ENCODE measurements at regions not wholly inside any gene's neighbourhood (a gene's known extent, or its start where the extent isn't known, plus 50 kb on each side); places are given as distances from the start of the nearest gene placed in this dataset.

DNA sequence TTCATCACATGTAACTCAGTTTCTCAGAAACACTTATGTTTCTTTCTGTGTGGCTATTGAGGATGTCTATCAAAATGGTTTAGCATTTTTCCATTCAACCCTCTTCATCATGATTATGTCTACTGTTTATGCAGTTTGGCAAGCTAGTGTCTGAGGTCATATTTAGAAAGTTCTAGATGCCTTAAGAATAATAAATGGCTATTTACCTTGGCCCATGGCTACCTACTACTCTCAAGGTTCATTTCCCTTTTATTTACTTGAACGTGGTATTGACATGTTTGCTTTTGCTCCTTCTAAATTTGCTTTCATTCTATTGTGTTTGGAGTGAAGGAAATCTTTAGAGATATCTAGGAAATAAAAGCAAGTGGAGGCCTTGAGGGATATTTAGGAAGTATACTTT, 193.7 kb upstream of the OLFM3 start:
- no peak overlapping the region for H3K4me3 Mint-ChIP-seq
- no peaks in the 10 kb centered on the region for H3K36me3 ChIP-seq (ENCODE audit: insufficient read depth, low read length)
- no peaks in the 10 kb centered on the region for H3K4me1 ChIP-seq (ENCODE audit: insufficient read depth, low read length)
- DNase-seq = no peak
- no peak overlapping the region for H3K4me3 ChIP-seq (ENCODE audit: low read length in 2 of 2)
- intact Hi-C loops (cut with micrococcal nuclease) = no loop called here
- H3K36me3 Mint-ChIP-seq = no peaks in the 10 kb centered on the region
- H3K27ac ChIP-seq (ENCODE audit: low read depth, low read length) = no peak overlapping the region
- no peaks in the 10 kb centered on the region for H3K27me3 Mint-ChIP-seq
- H3K27me3 ChIP-seq (ENCODE audit: insufficient read depth, low read length) = no peaks in the 10 kb centered on the region
- H3K9me3 Mint-ChIP-seq = peaks cover 0 to 4% (median 2%) of the 10 kb centered on the region in 8 donors
- CTCF ChIA-PET (ENCODE audit: partially characterized antibody) = no interaction called here
- no peaks in the 10 kb centered on the region for H3K4me1 Mint-ChIP-seq
- H3K27ac Mint-ChIP-seq = no peak overlapping the region
- no peaks in the 10 kb centered on the region for H3K9me3 ChIP-seq (ENCODE audit: control insufficient read depth in 1 of 2, low read length in 2 of 2)
- POLR2A ChIA-PET (ENCODE audit: partially characterized antibody) = no interaction called here

DNA sequence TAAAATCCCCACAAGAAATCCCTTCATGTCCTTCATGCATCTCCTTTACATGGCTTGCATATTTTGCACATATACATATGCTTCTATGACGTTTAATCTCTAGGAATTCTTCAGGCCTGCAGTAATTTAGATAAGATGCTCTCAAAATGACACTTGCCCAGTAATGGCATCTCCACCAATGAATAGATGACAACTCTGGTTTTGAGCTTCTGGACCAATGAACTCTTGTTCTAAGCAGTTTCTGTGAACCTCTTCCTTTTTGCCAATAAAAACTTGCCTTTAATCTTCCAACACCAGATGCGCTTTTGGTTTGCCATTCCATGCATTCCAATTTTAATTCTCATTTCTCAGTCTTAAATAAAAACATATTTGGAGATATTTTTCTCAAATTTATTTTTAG, 189.8 kb upstream of the OLFM3 start:
- Mint-ChIP-seq H3K36me3 (no peaks in the 10 kb centered on the region), H3K4me3 (no peak overlapping the region), H3K4me1 (no peaks in the 10 kb centered on the region), H3K27ac (no peak overlapping the region), H3K27me3 (no peaks in the 10 kb centered on the region), H3K9me3 (peaks cover 0 to 4% (median 0%) of the 10 kb centered on the region in 8 donors)
- Histone ChIP-seq H3K27me3 (ENCODE audit: insufficient read depth, low read length) (no peaks in the 10 kb centered on the region), H3K36me3 (ENCODE audit: insufficient read depth, low read length) (no peaks in the 10 kb centered on the region), H3K27ac (ENCODE audit: low read depth, low read length) (no peak overlapping the region), H3K4me1 (ENCODE audit: insufficient read depth, low read length) (no peaks in the 10 kb centered on the region), H3K9me3 (ENCODE audit: control insufficient read depth in 1 of 2, low read length in 2 of 2) (no peaks in the 10 kb centered on the region), H3K4me3 (ENCODE audit: low read length in 2 of 2) (no peak overlapping the region)
- intact Hi-C loops (cut with micrococcal nuclease) = no loop called here
- ChIA-PET POLR2A (ENCODE audit: partially characterized antibody) (no interaction called here), CTCF (ENCODE audit: partially characterized antibody) (no interaction called here)
- DNase-seq = no peak

DNA sequence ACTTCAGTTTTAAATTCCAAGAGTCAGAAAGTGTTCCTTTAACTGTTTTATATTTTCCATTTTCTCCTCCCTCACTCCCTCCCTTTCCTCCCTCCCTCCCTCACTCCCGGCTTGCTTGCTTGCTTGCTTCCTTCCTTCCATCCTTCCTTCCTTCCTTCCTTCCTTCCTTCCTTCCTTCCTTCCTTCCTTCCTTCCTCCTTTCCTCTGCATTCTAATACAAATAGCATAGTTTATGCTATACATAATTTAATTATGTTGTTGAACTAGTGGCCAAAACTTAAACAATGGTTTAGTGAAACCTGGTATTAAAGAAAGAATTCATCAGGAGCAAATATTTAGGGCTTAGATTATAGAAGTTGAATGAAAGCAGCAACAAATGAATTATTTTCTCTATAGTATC, 188.5 kb upstream of the OLFM3 start:
- Histone ChIP-seq H3K27me3 (ENCODE audit: insufficient read depth, low read length) (no peaks in the 10 kb centered on the region), H3K9me3 (ENCODE audit: control insufficient read depth in 1 of 2, low read length in 2 of 2) (no peaks in the 10 kb centered on the region), H3K36me3 (ENCODE audit: insufficient read depth, low read length) (no peaks in the 10 kb centered on the region), H3K27ac (ENCODE audit: low read depth, low read length) (no peak overlapping the region), H3K4me3 (ENCODE audit: low read length in 2 of 2) (no peak overlapping the region), H3K4me1 (ENCODE audit: insufficient read depth, low read length) (no peaks in the 10 kb centered on the region)
- no peaks in the 10 kb centered on the region for H3K4me1 Mint-ChIP-seq
- no peak overlapping the region for H3K4me3 Mint-ChIP-seq
- no peaks in the 10 kb centered on the region for H3K27me3 Mint-ChIP-seq
- H3K27ac Mint-ChIP-seq = no peak overlapping the region
- peaks cover 0 to 4% (median 1%) of the 10 kb centered on the region in 8 donors for H3K9me3 Mint-ChIP-seq
- intact Hi-C loops (cut with micrococcal nuclease) = no loop called here
- ChIA-PET POLR2A (ENCODE audit: partially characterized antibody) (no interaction called here), CTCF (ENCODE audit: partially characterized antibody) (interaction anchor here (1.0 kb wide), 1 partner anchor 11 kb away, joined by 3 read pairs; no protein-coding TSS in a partner anchor)
- H3K36me3 Mint-ChIP-seq = no peaks in the 10 kb centered on the region
- no peak for DNase-seq

DNA sequence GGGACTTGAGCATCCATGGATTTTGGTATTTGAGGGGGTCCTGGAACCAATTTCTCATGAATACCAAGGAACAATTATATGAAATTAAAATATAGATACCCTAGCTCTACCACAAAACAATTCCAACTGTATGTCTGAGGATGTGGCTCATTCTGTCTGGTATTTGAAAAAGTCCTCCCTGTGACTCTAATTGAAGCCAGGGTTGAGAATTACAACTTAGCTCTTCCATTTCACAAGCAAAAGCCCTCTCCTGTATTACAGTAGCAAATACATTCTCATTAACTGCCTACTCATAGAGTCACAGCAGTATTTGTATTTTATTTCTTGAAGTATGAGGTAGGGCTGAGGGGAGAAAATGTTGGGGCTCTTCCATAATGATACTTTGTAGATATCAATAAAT, 187.8 kb upstream of the OLFM3 start:
- H3K9me3 ChIP-seq (ENCODE audit: control insufficient read depth in 1 of 2, low read length in 2 of 2) = no peaks in the 10 kb centered on the region
- intact Hi-C loops (cut with micrococcal nuclease) = no loop called here
- Mint-ChIP-seq H3K36me3 (no peaks in the 10 kb centered on the region), H3K4me3 (no peak overlapping the region), H3K27ac (no peak overlapping the region), H3K4me1 (no peaks in the 10 kb centered on the region), H3K27me3 (no peaks in the 10 kb centered on the region), H3K9me3 (peaks cover 0 to 4% (median 1%) of the 10 kb centered on the region in 8 donors)
- no peak overlapping the region for H3K4me3 ChIP-seq (ENCODE audit: low read length in 2 of 2)
- H3K36me3 ChIP-seq (ENCODE audit: insufficient read depth, low read length) = no peaks in the 10 kb centered on the region
- no peak for DNase-seq
- H3K27ac ChIP-seq (ENCODE audit: low read depth, low read length) = no peak overlapping the region
- no peaks in the 10 kb centered on the region for H3K27me3 ChIP-seq (ENCODE audit: insufficient read depth, low read length)
- no peaks in the 10 kb centered on the region for H3K4me1 ChIP-seq (ENCODE audit: insufficient read depth, low read length)
- CTCF ChIA-PET (ENCODE audit: partially characterized antibody) = no interaction called here
- POLR2A ChIA-PET (ENCODE audit: partially characterized antibody) = no interaction called here

DNA sequence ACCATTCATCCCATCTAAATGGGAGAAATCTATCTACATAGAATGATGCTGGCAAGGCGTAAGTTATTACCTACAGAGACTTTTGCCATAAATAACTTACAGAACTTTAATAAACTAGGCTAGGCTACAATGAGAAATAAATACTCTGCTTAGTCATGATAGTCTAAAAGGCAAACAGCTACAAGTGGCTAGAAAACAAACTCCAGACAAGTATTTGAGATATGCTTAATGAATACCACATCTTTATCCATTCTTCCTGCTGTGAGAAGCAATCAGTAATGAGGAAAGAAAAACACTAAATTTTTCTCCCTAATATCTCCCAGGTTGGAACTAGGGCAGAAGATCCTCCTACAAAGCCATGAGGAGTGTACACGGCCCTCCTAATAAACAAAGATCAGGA, 187.0 kb upstream of the OLFM3 start:
- H3K27me3 Mint-ChIP-seq = no peaks in the 10 kb centered on the region
- ChIA-PET POLR2A (ENCODE audit: partially characterized antibody) (no interaction called here), CTCF (ENCODE audit: partially characterized antibody) (no interaction called here)
- no peak overlapping the region for H3K27ac ChIP-seq (ENCODE audit: low read depth, low read length)
- H3K36me3 Mint-ChIP-seq = no peaks in the 10 kb centered on the region
- H3K4me3 ChIP-seq (ENCODE audit: low read length in 2 of 2) = no peak overlapping the region
- H3K4me1 ChIP-seq (ENCODE audit: insufficient read depth, low read length) = no peaks in the 10 kb centered on the region
- no peak for DNase-seq
- H3K27ac Mint-ChIP-seq = no peak overlapping the region
- no peaks in the 10 kb centered on the region for H3K9me3 ChIP-seq (ENCODE audit: control insufficient read depth in 1 of 2, low read length in 2 of 2)
- no peaks in the 10 kb centered on the region for H3K36me3 ChIP-seq (ENCODE audit: insufficient read depth, low read length)
- peaks cover 0 to 4% (median 0%) of the 10 kb centered on the region in 8 donors for H3K9me3 Mint-ChIP-seq
- intact Hi-C loops (cut with micrococcal nuclease) = no loop called here
- no peak overlapping the region for H3K4me3 Mint-ChIP-seq
- H3K27me3 ChIP-seq (ENCODE audit: insufficient read depth, low read length) = no peaks in the 10 kb centered on the region
- H3K4me1 Mint-ChIP-seq = no peaks in the 10 kb centered on the region

DNA sequence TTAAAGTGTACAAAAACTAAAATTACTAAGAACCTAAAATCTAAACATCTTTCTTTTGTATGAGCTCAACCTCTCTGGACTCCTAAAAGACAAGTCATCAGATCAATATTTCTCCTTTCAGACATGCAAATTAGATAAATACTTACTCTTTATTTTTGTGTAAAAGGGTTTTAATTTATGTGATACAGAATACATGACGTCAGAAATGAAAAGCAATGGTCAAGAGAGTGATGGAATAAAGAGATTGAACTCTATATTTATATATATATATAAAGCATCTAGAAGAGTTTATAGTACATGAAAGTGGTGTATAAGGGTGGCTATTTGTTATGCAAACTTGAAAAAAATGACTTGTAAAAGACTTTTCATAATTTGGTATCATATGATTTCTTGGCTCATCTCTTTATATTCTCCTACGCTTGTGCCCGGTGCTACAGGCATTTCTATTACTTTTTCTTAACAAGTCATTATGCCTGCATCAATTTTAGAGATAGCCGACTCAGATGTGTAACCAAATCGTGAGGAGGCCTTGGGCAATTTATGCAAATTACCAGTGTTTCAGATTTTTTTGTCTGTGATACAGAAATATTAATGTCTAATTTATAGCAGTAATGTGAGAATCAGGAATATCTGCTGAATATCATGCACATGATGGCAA, 186.0 kb upstream of the OLFM3 start:
- intact Hi-C loops (cut with micrococcal nuclease) = no loop called here
- H3K4me3 ChIP-seq (ENCODE audit: low read length in 2 of 2) = no peak overlapping the region
- H3K9me3 ChIP-seq (ENCODE audit: control insufficient read depth in 1 of 2, low read length in 2 of 2) = no peaks in the 10 kb centered on the region
- H3K36me3 ChIP-seq (ENCODE audit: insufficient read depth, low read length) = no peaks in the 10 kb centered on the region
- H3K4me1 ChIP-seq (ENCODE audit: insufficient read depth, low read length) = no peaks in the 10 kb centered on the region
- Mint-ChIP-seq H3K4me3 (no peak overlapping the region), H3K9me3 (peaks cover 0 to 7% (median 0%) of the 10 kb centered on the region in 8 donors), H3K27me3 (no peaks in the 10 kb centered on the region), H3K4me1 (no peaks in the 10 kb centered on the region), H3K36me3 (no peaks in the 10 kb centered on the region), H3K27ac (no peak overlapping the region)
- ChIA-PET CTCF (ENCODE audit: partially characterized antibody) (no interaction called here), POLR2A (ENCODE audit: partially characterized antibody) (no interaction called here)
- H3K27me3 ChIP-seq (ENCODE audit: insufficient read depth, low read length) = no peaks in the 10 kb centered on the region
- H3K27ac ChIP-seq (ENCODE audit: low read depth, low read length) = no peak overlapping the region
- DNase-seq = no peak

DNA sequence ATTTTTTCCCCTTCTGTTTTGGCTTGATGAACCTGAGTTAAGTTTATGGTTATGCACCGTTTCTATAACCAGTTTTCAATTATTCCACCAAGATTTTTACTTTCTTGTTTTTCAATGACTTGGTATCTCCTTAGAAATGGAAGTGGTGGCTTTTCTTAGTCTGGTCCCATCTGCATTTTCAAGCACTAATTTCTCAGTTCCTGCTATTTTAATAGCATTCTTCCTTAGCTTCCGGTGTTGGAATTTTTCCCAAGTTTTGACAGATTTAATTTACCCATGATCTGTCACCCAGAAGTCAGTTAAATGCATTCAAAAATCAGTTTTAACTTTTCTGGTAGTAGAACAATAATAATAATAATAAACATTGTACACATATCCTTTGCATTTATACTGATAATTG, 184.6 kb upstream of the OLFM3 start:
- no peak overlapping the region for H3K4me3 Mint-ChIP-seq
- peaks cover 0 to 3% (median 0%) of the 10 kb centered on the region in 8 donors for H3K9me3 Mint-ChIP-seq
- H3K36me3 ChIP-seq (ENCODE audit: insufficient read depth, low read length) = no peaks in the 10 kb centered on the region
- no peak overlapping the region for H3K27ac Mint-ChIP-seq
- H3K9me3 ChIP-seq (ENCODE audit: control insufficient read depth in 1 of 2, low read length in 2 of 2) = no peaks in the 10 kb centered on the region
- H3K27me3 ChIP-seq (ENCODE audit: insufficient read depth, low read length) = no peaks in the 10 kb centered on the region
- H3K4me3 ChIP-seq (ENCODE audit: low read length in 2 of 2) = no peak overlapping the region
- no peaks in the 10 kb centered on the region for H3K27me3 Mint-ChIP-seq
- H3K4me1 ChIP-seq (ENCODE audit: insufficient read depth, low read length) = no peaks in the 10 kb centered on the region
- DNase-seq = no peak
- POLR2A ChIA-PET (ENCODE audit: partially characterized antibody) = no interaction called here
- H3K36me3 Mint-ChIP-seq = no peaks in the 10 kb centered on the region
- CTCF ChIA-PET (ENCODE audit: partially characterized antibody) = no interaction called here
- no peak overlapping the region for H3K27ac ChIP-seq (ENCODE audit: low read depth, low read length)
- H3K4me1 Mint-ChIP-seq = no peaks in the 10 kb centered on the region
- intact Hi-C loops (cut with micrococcal nuclease) = no loop called here

DNA sequence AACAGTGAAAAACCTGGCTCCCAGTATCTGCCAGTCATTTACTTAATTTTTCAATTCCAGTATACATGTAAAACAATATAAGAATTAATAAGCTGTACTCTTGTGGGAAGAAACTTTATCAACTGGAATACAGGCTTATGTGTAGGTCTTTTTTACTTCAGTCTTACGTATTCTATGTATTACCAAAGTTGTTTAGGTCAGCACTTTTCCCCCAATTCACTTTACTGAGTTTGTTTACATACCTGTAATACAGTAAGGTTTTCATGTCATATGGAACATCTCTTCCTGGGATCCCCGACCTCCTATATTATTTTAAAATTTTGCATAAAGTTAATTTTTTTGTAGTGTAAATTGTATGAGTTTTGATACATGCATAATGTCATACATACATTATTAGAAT, 181.8 kb upstream of the OLFM3 start:
- DNase-seq = no peak

More for the DNA sequence above, 181.8 kb upstream of the OLFM3 start:
- H3K27ac Mint-ChIP-seq = no peak overlapping the region
- Histone ChIP-seq H3K4me1 (ENCODE audit: insufficient read depth, low read length) (no peaks in the 10 kb centered on the region), H3K9me3 (ENCODE audit: control insufficient read depth in 1 of 2, low read length in 2 of 2) (no peaks in the 10 kb centered on the region), H3K27ac (ENCODE audit: low read depth, low read length) (no peak overlapping the region), H3K27me3 (ENCODE audit: insufficient read depth, low read length) (no peaks in the 10 kb centered on the region), H3K4me3 (ENCODE audit: low read length in 2 of 2) (no peak overlapping the region), H3K36me3 (ENCODE audit: insufficient read depth, low read length) (no peaks in the 10 kb centered on the region)
- intact Hi-C loops (cut with micrococcal nuclease) = no loop called here
- no peak overlapping the region for H3K4me3 Mint-ChIP-seq
- no peaks in the 10 kb centered on the region for H3K4me1 Mint-ChIP-seq
- CTCF ChIA-PET (ENCODE audit: partially characterized antibody) = no interaction called here
- no peaks in the 10 kb centered on the region for H3K36me3 Mint-ChIP-seq
- POLR2A ChIA-PET (ENCODE audit: partially characterized antibody) = no interaction called here
- H3K27me3 Mint-ChIP-seq = no peaks in the 10 kb centered on the region
- H3K9me3 Mint-ChIP-seq = peaks cover 0 to 3% (median 0%) of the 10 kb centered on the region in 8 donors
